Endodermal cell (in vitro differentiated cells): ENCODE measurements at regions not wholly inside any gene's neighbourhood (a gene's known extent, or its start where the extent isn't known, plus 50 kb on each side); places are given as distances from the start of the nearest gene placed in this dataset.

Experiments used
- DNase-seq: peaks from one replicate; pipeline ENCODE4 v3.0.0-alpha.2; 2017
- H3K27ac ChIP-seq: 2 replicates; pipeline ENCODE4 v1.5.1; 2013; ENCODE audit warnings: mild to moderate bottlenecking, low read depth, low read length, moderate library complexity
- H3K27me3 ChIP-seq: 2 replicates; pipeline ENCODE4 v1.6.1; 2013; ENCODE audit warnings: mild to moderate bottlenecking, low read length, moderate library complexity; ENCODE audit not compliant: insufficient read depth, control insufficient read depth, poor library complexity, severe bottlenecking
- H3K36me3 ChIP-seq: 2 replicates; pipeline ENCODE4 v1.7.0; 2013; ENCODE audit warnings: mild to moderate bottlenecking, low read length, moderate library complexity; ENCODE audit not compliant: control insufficient read depth, insufficient read depth
- H3K4me1 ChIP-seq: one replicate; pipeline ENCODE4 v1.7.0; 2013; ENCODE audit warnings: low read length; ENCODE audit not compliant: control insufficient read depth, insufficient read depth
- H3K4me3 ChIP-seq: 2 replicates; pipeline ENCODE4 v1.5.1; 2013; ENCODE audit warnings: mild to moderate bottlenecking, low read length, moderate library complexity
- H3K9ac ChIP-seq: 2 replicates; pipeline ENCODE4 v1.6.1; 2013; ENCODE audit warnings: mild to moderate bottlenecking, low read length, moderate library complexity; ENCODE audit not compliant: poor library complexity, severe bottlenecking; ENCODE audit errors: extremely low read depth
- H3K9me3 ChIP-seq: 2 replicates; pipeline ENCODE4 v1.6.1; 2013; ENCODE audit warnings: mild to moderate bottlenecking, low read length, moderate library complexity; ENCODE audit not compliant: control insufficient read depth
- H3K27ac Mint-ChIP-seq: 2 replicates; pipeline ENCODE4 v1.8.0; 2020; ENCODE audit warnings: mixed read lengths
- H3K27me3 Mint-ChIP-seq: 2 replicates; pipeline ENCODE4 v1.8.0; 2021; ENCODE audit warnings: mild to moderate bottlenecking, mixed read lengths; ENCODE audit not compliant: insufficient read depth
- H3K36me3 Mint-ChIP-seq: 2 replicates; pipeline ENCODE4 v1.8.0; 2020; ENCODE audit warnings: low read depth, mixed read lengths
- H3K4me1 Mint-ChIP-seq: 2 replicates; pipeline ENCODE4 v1.8.0; 2020; ENCODE audit warnings: mixed read lengths
- H3K4me3 Mint-ChIP-seq: 2 replicates; pipeline ENCODE4 v1.8.0; 2020; ENCODE audit warnings: mild to moderate bottlenecking, moderate library complexity, mixed read lengths
- H3K9me3 Mint-ChIP-seq: 2 replicates; pipeline ENCODE4 v1.8.0; 2020; ENCODE audit warnings: mild to moderate bottlenecking, mixed read lengths
- WGBS, 2 experiments: methylation state at CpG; one replicate each; pipeline versions ENCODE4 v1.1.5 to v1.1.7; 2013; ENCODE audit warnings: missing lambda C conversion rate in 2 of 2, mixed read lengths in 1 of 2; ENCODE audit not compliant: insufficient coverage in 1 of 2, insufficient read length in 1 of 2; 5-methylcytosine and 5-hydroxymethylcytosine counted together
- TF ChIP-seq, protein P1 (sequence below): fragments of 200-600 bp; sonication (generic); conservative IDR thresholded peaks from 2 replicates; pipeline ENCODE4 v1.5.0; 2021; ENCODE audit warnings: antibody characterized with exemption, mild to moderate bottlenecking

DNA sequence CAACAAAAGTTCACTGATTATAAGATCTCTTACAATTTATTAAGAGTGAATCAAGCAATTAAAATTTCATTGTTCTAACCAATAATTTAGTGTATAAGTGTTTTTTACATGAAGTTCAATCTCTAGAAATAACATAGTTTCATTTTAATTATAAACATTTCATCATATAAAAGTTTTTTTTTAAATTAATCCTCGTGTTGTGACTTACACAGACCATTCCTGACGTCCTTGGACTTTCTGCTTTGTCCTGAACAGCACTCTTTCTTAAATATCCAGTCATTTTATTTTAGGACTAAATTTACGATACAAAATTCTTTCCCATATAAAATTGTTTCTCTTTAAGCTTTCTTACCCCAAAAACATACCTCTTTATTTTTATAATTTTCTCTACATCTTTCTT lies 841.7 kb upstream of the POU3F4 start:
- Mint-ChIP-seq H3K36me3 (no peaks in the 10 kb centered on the region), H3K27me3 (no peaks in the 10 kb centered on the region), H3K9me3 (peaks cover 81% of the 10 kb centered on the region), H3K27ac (no peak overlapping the region), H3K4me1 (no peaks in the 10 kb centered on the region), H3K4me3 (no peak overlapping the region)
- Histone ChIP-seq H3K4me1 (no peaks in the 10 kb centered on the region), H3K27me3 (no peaks in the 10 kb centered on the region), H3K4me3 (no peak overlapping the region), H3K36me3 (no peaks in the 10 kb centered on the region), H3K9ac (no peak overlapping the region), H3K9me3 (peaks cover 4% of the 10 kb centered on the region), H3K27ac (no peak overlapping the region)
- DNase-seq, result no peak
- TF ChIP-seq, protein P1, sequence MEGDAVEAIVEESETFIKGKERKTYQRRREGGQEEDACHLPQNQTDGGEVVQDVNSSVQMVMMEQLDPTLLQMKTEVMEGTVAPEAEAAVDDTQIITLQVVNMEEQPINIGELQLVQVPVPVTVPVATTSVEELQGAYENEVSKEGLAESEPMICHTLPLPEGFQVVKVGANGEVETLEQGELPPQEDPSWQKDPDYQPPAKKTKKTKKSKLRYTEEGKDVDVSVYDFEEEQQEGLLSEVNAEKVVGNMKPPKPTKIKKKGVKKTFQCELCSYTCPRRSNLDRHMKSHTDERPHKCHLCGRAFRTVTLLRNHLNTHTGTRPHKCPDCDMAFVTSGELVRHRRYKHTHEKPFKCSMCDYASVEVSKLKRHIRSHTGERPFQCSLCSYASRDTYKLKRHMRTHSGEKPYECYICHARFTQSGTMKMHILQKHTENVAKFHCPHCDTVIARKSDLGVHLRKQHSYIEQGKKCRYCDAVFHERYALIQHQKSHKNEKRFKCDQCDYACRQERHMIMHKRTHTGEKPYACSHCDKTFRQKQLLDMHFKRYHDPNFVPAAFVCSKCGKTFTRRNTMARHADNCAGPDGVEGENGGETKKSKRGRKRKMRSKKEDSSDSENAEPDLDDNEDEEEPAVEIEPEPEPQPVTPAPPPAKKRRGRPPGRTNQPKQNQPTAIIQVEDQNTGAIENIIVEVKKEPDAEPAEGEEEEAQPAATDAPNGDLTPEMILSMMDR, result no peak
- WGBS, 2 experiments, result 55% methylated on average over 3 of the region's 3 CpGs; no CpG with 5 or more reads in 1 of the 2 experiments

DNA sequence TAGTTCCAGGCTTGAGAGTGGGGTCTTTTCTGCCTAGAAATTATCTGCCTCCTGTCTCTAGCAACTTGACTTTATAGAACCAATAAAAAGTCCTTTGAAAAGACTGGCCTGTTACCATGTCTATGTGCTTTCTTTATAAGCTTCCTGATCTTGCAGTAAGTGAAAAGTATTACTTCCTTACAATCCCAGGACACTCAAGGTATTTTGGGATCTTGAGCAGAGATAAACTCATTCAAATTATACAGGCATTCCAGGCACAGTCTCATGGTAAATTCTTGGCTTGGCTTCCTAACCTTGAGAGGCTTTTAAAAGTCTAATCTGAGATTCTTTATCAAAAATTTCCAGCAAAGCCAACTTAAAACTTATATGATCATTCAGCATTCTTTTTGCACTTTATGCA lies 833.0 kb upstream of the POU3F4 start:
- no peaks in the 10 kb centered on the region for H3K27me3 ChIP-seq
- TF ChIP-seq, protein P1, result no peak
- no peaks in the 10 kb centered on the region for H3K4me1 Mint-ChIP-seq
- H3K36me3 Mint-ChIP-seq, result no peaks in the 10 kb centered on the region
- no peak overlapping the region for H3K27ac Mint-ChIP-seq
- no peaks in the 10 kb centered on the region for H3K36me3 ChIP-seq
- no peaks in the 10 kb centered on the region for H3K4me1 ChIP-seq
- H3K9ac ChIP-seq, result no peak overlapping the region
- no peak for DNase-seq
- no peak overlapping the region for H3K4me3 ChIP-seq
- H3K9me3 ChIP-seq, result no peaks in the 10 kb centered on the region
- H3K4me3 Mint-ChIP-seq, result no peak overlapping the region
- H3K27ac ChIP-seq, result no peak overlapping the region
- H3K9me3 Mint-ChIP-seq, result peaks cover 62% of the 10 kb centered on the region
- no peaks in the 10 kb centered on the region for H3K27me3 Mint-ChIP-seq

DNA sequence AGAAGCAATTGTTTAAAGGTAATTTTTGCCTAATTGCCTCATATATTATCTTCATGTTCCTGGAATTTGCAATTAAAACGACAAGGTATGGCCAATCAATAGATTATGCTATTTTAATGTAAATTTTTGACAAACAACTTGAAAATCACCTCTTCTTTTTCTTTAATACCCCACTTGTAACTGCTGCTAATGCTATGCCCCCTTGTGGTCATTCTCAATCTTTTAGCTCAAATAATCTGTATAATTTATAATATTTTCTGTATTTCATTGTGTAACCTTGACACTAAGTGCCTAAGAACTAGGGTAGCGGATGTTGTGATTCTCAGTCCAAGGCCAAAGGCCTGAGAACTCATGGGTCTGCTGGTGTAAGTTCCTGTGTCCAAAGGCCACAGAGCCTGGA lies 831.7 kb upstream of the POU3F4 start:
- Mint-ChIP-seq H3K27me3 (no peaks in the 10 kb centered on the region), H3K9me3 (peaks cover 55% of the 10 kb centered on the region), H3K4me3 (no peak overlapping the region), H3K27ac (no peak overlapping the region), H3K4me1 (no peaks in the 10 kb centered on the region), H3K36me3 (no peaks in the 10 kb centered on the region)
- DNase-seq, result no peak
- no peaks in the 10 kb centered on the region for H3K9me3 ChIP-seq
- no peaks in the 10 kb centered on the region for H3K36me3 ChIP-seq
- 100% methylated on average over 1 of the region's 2 CpGs for WGBS, 2 experiments
- TF ChIP-seq, protein P1, result peak; percentile 57
- H3K4me3 ChIP-seq, result no peak overlapping the region
- H3K27me3 ChIP-seq, result no peaks in the 10 kb centered on the region
- no peak overlapping the region for H3K27ac ChIP-seq
- no peaks in the 10 kb centered on the region for H3K4me1 ChIP-seq
- H3K9ac ChIP-seq, result no peak overlapping the region
